ENCODE measurements at regions not wholly inside any gene's neighbourhood (a gene's known extent, or its start where the extent isn't known, plus 50 kb on each side); places are given as distances from the start of the nearest gene placed in this dataset.

DNA sequence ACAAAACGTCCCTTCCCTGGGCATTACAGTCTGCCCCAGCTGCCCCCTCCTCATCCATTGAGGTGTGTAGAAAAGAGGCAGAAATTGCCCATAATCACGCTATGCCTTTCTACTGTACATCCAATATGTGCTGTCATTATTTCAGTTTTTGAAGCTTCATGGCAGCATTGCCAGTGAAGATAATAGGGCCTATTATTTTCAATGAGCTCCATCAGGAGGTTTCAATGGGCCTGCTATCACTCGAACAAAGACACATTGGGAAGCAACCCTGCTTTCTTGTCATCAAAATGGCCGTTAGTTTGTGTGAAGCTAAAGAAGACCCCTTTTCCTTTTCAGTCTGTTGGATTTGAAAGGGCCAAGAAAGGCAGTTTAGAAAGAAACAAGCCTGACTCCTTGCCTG lies 653.8 kb downstream of the NOVA1 start:
- no peak for DNase-seq

DNA sequence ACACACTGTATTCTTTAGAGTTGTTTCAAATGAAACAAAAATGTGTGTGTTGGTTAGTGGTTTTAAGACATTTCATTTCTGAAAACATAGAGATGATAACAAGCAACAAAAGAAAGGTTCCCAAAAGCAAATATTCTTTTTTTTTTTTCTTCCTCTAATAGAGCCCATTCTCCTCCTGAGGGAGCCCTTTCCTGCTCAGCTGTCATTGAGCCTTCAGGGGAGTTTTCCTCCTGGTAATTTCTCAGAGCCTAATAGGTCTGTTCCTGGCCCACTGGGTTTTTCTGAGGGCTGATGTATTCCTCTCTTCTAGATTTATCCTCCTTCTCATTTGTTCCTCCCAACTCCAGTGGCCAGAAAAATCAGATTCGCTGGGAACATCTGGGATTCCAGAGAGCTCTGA lies 654.5 kb downstream of the NOVA1 start:
- no peak for DNase-seq

- DNase-seq, result no peak
These were observed 655.7 kb downstream of the NOVA1 start for GRCh38 chr14:25942090-25942489.

GRCh38 chr14:25933731-25934130 lies 664.1 kb downstream of the NOVA1 start:
- no peak for DNase-seq

DNA sequence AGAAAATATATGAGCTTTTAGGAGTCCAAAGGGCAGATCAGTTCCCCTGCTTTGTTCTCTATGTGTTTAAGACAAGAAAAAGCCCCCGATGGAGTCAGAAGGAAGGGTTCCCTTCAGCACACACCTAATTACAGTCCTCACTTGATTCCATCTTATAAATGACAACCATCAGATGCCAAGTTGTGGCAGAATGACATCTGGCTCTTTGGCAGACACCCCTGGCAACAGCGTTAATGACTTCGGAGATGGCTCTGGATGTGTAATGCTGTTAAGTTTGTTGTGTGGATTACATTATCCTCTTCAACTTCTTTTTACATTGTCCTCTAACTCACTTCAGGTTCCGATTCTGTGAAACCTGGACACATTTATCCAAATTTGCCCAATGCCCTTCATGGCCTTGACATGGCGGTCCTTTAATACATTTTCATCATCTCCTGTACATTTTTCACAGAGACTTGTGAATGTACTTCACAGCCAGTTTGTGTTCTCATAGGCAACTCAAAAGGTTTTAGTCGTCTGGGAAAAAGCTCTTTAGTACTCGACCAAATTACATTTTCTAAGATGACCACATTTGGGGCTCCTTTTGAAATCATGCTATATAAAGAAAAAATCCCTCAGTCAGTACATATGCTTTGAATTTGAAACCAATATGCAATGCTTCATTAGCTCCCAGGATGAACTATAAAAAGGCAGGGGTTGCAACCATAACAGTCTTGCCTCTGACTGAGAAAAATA lies 667.8 kb downstream of the NOVA1 start:
- no peak for DNase-seq

DNA sequence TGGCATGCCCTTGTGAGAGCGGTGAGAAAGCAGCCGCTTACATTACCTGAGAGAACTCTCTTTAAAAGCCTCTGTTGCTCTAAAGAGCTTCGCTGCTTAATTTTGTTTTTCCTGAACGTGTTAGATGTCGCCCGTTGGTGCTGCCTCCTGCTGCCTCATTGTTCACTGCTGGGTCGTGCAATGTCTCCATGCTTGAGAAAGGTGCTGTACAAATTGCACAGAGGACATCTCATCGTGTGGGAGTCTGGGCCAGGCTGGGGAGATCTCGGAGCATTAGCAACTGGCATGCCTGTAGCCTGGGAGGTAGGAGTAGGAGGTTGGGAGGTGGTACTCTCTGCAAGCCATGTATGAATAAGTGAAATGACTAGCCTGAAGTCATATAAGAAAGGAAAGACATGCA lies 686.0 kb downstream of the NOVA1 start:
- no peak for DNase-seq

GRCh38 chr14:25909045-25909747 lies 688.6 kb downstream of the NOVA1 start:
- no peak for DNase-seq

DNA sequence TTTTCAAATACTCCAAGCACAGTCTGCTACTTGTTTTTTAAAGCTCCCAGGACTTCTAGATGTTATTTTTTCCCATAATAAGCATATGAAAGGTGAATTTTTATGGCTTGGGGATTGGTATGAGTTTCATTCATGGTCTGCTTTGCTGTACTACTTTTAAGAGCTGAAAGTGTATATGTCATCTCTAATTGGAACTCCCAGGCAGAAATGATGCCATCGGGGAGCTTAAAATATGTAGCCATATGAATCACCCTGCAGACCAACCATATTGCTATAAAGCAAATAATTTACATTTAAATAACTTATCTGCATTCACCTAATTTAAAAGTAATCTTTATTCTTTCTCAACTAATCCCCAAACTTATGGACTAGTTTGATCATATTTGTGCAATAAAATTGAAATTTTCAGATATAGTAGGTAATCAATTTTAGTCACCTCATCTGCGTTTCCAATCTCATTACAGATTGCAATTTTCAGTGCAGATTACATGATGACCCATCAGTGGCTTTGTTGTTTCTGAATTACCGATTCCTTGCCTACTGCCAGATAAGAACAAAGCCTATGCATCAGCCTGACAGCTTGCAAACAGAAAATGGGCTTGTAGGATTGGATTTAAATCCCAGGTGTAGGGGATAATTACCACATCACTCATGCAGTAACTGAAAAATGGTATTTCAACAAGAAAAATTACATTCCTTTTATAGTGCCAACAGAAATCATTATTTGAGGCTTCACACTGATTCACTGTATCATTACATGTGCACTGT lies 689.4 kb downstream of the NOVA1 start:
- DNase-seq, result no peak

DNA sequence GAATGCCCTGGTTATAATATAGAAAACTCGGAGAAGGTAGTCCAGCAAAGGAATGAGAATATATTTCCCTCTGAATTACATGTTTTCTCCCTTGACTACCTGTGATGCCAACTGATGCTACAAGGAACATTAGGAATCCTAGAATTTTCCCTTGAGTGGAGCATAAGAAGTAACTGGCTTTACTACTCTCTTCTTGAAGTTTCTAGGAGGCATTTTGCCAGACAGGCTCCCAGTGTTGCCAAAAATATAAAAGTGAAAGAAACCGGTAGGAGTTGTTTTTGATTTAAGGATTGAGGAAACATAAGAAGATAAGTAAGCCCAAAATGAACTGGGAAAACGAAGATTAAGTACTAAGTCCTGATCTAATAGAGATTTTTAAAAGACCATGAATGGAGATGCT lies 693.4 kb downstream of the NOVA1 start:
- no peak for DNase-seq

GRCh38 chr14:25899197-25899596 lies 698.6 kb downstream of the NOVA1 start:
- DNase-seq, result no peak

- DNase-seq, result no peak
These were observed 701.1 kb downstream of the NOVA1 start for GRCh38 chr14:25896777-25897176.

GRCh38 chr14:25895740-25896139 lies 702.1 kb downstream of the NOVA1 start:
- DNase-seq, result no peak

DNA sequence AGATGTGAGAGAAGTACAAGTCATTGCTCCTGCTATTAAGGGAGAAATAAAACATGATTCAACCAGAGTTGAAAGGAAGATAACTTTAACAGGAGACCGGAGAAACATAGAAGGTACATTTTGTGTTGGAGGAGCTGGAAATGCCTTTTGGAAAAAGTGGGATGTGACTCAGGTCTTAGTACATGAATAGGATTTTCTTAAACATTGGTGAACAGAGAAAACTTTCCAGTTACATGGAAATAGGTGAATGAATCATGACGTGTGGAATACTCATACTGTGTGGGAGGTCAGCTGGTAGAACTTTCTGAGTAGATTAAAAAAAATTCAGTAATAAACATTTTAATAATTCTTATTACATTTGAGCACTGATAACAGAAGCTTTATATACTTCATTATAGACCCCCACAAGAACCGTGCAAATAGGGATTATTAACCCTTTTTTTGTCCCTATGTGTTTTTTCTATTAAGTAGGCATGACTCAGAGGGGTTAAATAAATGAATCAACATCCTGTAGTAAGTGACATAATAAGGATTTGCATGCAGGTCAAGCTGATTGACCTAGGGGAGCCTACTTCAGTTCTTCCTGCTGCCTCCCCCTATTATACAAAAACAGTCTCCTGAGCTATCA lies 710.5 kb downstream of the NOVA1 start:
- no peak for DNase-seq

DNA sequence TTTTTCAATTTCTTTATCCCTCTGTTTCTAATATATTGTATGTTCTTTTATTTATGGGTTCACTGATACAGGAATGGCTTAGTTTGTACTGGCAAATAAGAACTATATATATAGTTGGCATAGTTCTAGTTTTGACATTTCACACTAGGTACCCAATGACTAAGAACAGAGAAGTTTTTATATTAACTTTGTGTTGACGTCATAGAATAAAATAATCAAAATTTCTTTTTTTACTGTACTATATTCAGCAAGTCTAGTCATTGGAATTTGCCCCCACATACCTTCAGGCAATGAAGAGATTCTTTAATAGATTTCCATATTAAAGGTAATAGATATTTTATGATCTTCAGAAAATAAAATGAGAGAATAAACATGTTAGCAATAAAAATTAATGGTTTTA lies 713.2 kb downstream of the NOVA1 start:
- no peak for DNase-seq

DNA sequence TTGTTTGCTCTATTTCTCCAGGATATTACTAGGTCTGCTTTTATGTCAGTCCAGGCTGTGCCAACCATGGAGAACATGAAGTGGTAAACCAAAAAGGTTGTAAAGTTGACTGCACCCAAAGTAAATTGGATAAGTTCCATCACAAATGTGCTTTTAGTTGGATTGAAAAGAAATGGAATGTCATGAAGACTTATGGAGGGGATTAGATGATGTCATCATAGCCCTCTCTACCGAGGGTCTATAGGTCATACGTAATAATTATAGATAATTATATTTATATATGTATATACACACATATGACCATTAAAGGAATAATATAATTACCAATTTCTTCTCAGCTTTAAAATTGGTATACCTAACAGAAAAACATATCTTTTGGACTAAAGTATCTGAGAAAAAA lies 714.9 kb downstream of the NOVA1 start:
- no peak for DNase-seq

- DNase-seq, result no peak
These were observed 722.4 kb downstream of the NOVA1 start for GRCh38 chr14:25875475-25875874.

GRCh38 chr14:25869854-25870253 lies 728.0 kb downstream of the NOVA1 start:
- no peak for DNase-seq

GRCh38 chr14:25868521-25869314 lies 729.1 kb downstream of the NOVA1 start:
- no peak for DNase-seq

GRCh38 chr14:25861406-25861805 lies 736.4 kb downstream of the NOVA1 start:
- DNase-seq, result no peak

- DNase-seq, result no peak
These were observed 749.2 kb downstream of the NOVA1 start for GRCh38 chr14:25848601-25849000.

DNA sequence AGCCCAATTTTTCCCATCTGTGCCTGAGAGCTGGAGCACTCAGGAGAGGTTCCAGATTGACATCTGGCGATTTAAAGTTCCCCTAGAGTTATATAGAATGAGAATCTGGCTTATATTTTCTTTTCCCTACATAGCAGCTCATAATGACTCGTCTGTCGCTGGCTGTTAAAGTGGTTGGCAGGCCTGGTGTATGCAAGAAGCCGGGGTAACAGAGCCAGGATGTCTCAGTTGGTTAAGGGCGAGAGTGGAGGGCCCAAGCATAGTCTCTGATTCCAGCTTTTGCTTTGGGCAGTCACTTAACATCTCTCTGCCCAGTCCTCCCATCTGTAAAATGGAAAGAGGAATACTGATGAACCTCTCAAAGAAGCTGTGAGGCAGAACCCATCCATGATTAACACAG lies 751.6 kb downstream of the NOVA1 start:
- no peak for DNase-seq

Measured in NCI-H510A treated with DMSO at 0.1 percent for 48 hours (cell line).